Right ventricle myocardium inferior (tissue), 1 donor: ENCODE measurements at regions not wholly inside any gene's neighbourhood (a gene's known extent, or its start where the extent isn't known, plus 50 kb on each side); places are given as distances from the start of the nearest gene placed in this dataset.

Experiments
- ATAC-seq: fragments of 200-7000 bp; cut with Tn5 transposase; one replicate; pipeline ENCODE4 v1.9.1; 2020; ENCODE audit warnings: mild to moderate bottlenecking, moderate library complexity
- DNase-seq: peaks from one replicate; pipeline ENCODE4 v3.0.0; 2021; ENCODE audit errors: missing footprints
- intact Hi-C: fragments of 100-400 bp; cut with DNase I; formaldehyde crosslinking; loops from one replicate; pipeline ENCODE4 v1.11.0; 2022
- donor health status: DM: no; HTN: yes; CAD: no; lungs with severe emphysema.

DNA sequence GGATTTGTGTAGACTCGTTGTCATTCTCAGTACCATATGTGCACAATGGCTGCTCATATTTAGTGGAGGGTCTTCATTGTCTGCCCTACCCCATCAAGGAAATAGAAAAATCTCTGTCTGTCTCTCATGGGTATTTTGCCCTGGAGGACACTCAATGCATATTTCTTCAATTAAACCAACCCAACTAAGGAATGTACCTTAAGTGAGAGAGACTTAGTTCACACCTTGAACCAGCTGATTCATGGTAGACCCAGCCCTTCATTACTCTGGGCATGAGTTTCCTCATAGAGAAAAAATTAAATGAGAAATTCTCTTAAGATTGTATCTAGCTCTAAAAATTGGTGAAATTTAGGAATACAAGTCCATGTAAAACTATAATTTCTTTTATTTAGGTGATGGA is 107.1 kb upstream of the PLEKHG7 start:
- intact Hi-C loops: no loop called here
- ATAC-seq (no peak), DNase-seq (no peak)

- DNase-seq (no peak), ATAC-seq (peak; percentile 75)
- intact Hi-C loops: no loop called here
Observed at GRCh38 chr12:92593734-92594402, 108.9 kb upstream of the PLEKHG7 start.

- intact Hi-C loops: no loop called here
- no peak for ATAC-seq
Observed at GRCh38 chr12:92585115-92585727, 117.6 kb upstream of the PLEKHG7 start.

GRCh38 chr12:92583910-92584309 is 118.9 kb upstream of the PLEKHG7 start:
- DNase-seq (no peak), ATAC-seq (no peak)
- intact Hi-C loops: no loop called here

More at GRCh38 chr12:92585115-92585727, 117.6 kb upstream of the PLEKHG7 start:
- no peak for DNase-seq

DNA sequence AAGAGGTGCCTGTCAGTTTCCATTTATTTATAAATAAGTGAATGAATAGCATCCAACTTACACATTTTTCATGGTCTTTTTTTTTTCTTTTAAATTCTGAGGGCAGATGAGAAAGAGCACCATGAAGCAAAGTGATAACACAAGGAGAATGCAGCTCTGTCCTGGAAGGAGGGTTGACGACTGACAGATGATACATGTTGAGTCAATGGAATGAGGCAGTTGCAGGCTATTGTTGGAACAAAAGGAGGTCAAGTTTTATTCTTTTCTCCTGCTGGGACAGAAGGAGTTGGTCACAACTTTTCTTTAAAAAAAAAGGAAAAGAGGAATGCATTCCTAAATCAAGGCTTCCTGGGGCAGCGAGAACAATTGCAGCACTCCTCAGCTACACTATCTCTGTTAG is 119.9 kb upstream of the PLEKHG7 start:
- no peak for DNase-seq
- ATAC-seq: no peak
- intact Hi-C loops: no loop called here

DNA sequence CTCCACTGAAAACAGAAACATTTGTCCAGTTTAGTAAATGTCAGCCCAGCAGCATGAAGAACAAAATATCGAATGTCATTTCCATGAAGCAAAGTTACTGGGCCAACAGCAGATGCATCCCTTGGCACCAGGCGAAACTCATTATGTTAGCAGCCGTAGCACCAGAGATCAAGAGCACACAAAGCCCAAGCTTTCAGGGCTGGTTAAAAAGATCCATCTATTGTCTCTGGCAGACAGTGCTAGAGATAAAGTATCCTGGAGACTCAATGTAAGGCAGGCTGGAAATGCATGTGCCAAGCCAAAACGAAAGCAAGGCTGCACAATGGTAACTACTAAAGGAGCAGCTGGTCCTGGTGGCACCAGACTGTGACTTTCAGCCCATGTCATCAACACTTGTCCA is 120.3 kb upstream of the PLEKHG7 start:
- DNase-seq (no peak), ATAC-seq (no peak)
- intact Hi-C loops: no loop called here

- ATAC-seq (no peak), DNase-seq (no peak)
- intact Hi-C loops: no loop called here
Observed at GRCh38 chr12:92581604-92582003, 121.2 kb upstream of the PLEKHG7 start.

- ATAC-seq: no peak
- no peak for DNase-seq
- intact Hi-C loops: loop anchor here (5.0 kb wide), 4 partner anchors 163 to 998 kb away; no protein-coding TSS in a partner anchor
Observed at GRCh38 chr12:92574911-92575570, 127.7 kb upstream of the PLEKHG7 start.

DNA sequence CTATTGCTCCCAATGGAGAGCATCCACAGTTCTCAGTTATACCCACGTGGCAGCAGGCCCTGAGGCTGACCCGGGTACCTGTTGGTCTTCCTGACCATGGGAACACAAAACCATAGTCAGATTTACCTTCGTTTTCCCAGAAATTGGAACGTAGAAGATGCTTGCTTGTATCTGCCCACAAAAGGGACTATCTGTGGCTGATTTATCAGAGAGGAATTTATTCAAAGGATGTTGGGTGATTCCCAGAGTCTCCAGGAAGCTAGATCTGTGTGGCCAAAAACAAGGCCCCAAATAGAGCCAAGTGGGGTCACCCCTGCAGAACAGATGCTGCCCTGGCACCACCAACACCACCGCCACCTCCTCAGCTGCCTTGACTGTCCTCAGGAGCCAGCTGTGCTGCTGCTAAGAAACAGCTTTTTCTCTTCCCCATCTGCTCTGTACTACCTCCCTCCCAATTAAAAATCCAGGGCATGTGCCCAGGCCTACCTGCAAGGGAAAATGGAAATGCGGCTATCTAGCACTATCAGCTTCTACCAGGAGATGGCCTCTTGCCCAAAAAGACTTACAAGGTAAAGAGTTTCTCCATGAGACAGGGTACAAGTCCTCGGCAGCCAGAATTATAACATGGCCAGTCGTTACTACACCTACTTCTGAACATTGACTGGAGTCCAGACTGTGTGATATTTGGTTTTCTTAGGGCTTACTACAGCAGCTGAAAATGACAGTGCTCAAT is 128.6 kb upstream of the PLEKHG7 start:
- intact Hi-C loops: loop anchor here (5.0 kb wide), 4 partner anchors 162 to 997 kb away; no protein-coding TSS in a partner anchor
- no peak for ATAC-seq
- DNase-seq: no peak

GRCh38 chr12:92573104-92573503 is 129.7 kb upstream of the PLEKHG7 start:
- no peak for DNase-seq
- ATAC-seq: no peak
- intact Hi-C loops: loop anchor here (5.0 kb wide), 4 partner anchors 161 to 996 kb away; no protein-coding TSS in a partner anchor

- intact Hi-C loops: loop anchor here (2.0 to 5.0 kb wide), 7 partner anchors 69 to 1189 kb away; no protein-coding TSS in a partner anchor
- no peak for DNase-seq
- ATAC-seq: no peak
Observed at GRCh38 chr12:92571844-92572543, 130.8 kb upstream of the PLEKHG7 start.

GRCh38 chr12:92571169-92571568 is 131.6 kb upstream of the PLEKHG7 start:
- DNase-seq: no peak
- intact Hi-C loops: loop anchor here (2.0 to 5.0 kb wide), 7 partner anchors 68 to 1188 kb away; no protein-coding TSS in a partner anchor
- no peak for ATAC-seq

DNA sequence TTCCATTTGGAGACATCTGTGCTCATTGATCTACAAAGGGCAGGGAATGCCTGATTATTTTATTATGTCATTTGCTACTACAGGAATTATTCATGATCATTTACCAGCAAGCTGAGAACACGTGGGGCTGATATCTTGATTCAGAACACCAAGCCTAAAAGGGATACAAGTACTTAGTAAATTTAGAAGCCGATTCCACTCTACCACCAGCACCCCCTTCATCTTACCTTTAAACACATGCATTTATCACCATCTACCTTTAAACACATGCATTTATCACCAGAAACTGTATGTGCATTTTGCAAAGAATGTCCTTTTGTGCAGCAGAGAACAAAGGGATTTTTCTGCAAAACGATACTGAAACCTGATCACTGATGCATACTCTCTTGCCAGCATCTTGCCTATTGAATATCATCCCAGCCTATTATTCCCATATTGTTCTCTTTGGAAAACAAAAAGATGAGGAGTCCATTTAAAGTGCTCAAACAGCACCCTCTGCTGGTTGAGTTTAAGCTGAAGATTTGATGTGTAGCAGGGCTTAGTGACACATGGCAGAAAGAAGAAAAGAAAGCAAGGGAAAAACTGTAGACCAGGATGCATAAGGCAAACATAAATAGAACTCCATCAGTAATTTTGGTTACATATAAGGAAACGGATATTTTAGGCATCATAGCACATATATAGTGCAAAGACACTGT is 132.6 kb upstream of the PLEKHG7 start:
- no peak for DNase-seq
- peak; percentile 79 for ATAC-seq
- intact Hi-C loops: loop anchor here (2.0 to 5.0 kb wide), 7 partner anchors 67 to 1187 kb away; no protein-coding TSS in a partner anchor

DNA sequence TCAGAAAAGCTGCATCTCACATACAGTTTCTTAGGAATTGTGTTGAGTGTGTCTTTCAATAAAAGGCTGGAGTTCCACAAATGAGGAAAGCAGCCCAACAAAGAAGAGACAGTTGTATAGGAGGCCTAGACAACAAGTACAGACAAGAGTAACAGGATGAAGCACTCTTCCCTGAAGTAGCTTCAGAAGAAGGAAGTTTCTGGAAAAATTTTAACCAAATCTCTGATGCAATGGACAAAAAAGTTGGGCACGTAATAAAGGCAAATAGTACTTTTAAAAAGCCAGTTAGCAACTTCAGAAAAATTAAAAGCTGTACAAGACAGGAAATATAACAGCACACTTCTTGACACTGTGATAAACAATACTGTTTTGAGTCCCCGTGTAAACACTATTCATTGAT is 134.1 kb upstream of the PLEKHG7 start:
- ATAC-seq: no peak

GRCh38 chr12:92566448-92567019 is 136.3 kb upstream of the PLEKHG7 start:
- ATAC-seq (no peak), DNase-seq (no peak)
- intact Hi-C loops: no loop called here

More for the DNA sequence above, 134.1 kb upstream of the PLEKHG7 start:
- no peak for DNase-seq
- intact Hi-C loops: no loop called here

DNA sequence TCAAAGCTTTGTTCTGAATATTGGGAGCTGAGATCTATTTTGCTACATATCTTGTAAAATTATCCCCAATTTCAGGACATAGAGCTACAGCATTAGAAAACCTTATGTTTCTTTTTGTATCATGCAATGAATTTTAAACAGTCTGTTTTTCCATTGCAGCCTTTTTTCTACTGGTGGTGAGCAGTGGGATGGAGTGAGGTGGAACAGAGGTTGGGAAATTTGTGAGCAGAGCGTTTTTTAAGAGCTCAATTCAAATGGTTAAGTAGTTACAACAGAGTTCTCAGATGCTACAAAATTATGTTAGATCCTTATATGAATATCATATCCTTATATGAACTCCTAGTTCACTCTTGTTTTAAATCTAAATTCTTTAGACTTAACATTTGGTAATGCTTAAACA is 139.0 kb upstream of the PLEKHG7 start:
- ATAC-seq (no peak), DNase-seq (no peak)
- intact Hi-C loops: no loop called here

- ATAC-seq (peak; percentile 52), DNase-seq (no peak)
- intact Hi-C loops: no loop called here
Observed at GRCh38 chr12:92562063-92562734, 140.6 kb upstream of the PLEKHG7 start.
